H9 (cell line): ENCODE measurements at regions not wholly inside any gene's neighbourhood (a gene's known extent, or its start where the extent isn't known, plus 50 kb on each side); places are given as distances from the start of the nearest gene placed in this dataset.

Source experiments
- DNase-seq: peaks from one replicate; pipeline ENCODE4 v3.0.0-alpha.2; 2017
- H2AFZ ChIP-seq: one replicate; pipeline ENCODE4 v1.6.1; 2013; ENCODE audit warnings: mild to moderate bottlenecking, low read length, control low read depth, moderate library complexity
- H2AK5ac ChIP-seq: 2 replicates; pipeline ENCODE4 v1.6.1; 2013; ENCODE audit warnings: low read length, control low read depth, mixed read lengths; ENCODE audit not compliant: insufficient read length
- H2BK120ac ChIP-seq: one replicate; pipeline ENCODE4 v1.6.1; 2013; ENCODE audit warnings: low read depth, mild to moderate bottlenecking, low read length, control low read depth, inconsistent platforms; ENCODE audit not compliant: poor library complexity, severe bottlenecking
- H2BK12ac ChIP-seq: 2 replicates; pipeline ENCODE4 v1.6.1; 2013; ENCODE audit warnings: low read length, control low read depth, mixed read lengths, low read depth; ENCODE audit not compliant: insufficient read length
- H2BK15ac ChIP-seq: 2 replicates; pipeline ENCODE4 v1.6.1; 2013; ENCODE audit warnings: low read depth, low read length, control low read depth
- H2BK20ac ChIP-seq: one replicate; pipeline ENCODE4 v1.6.1; 2013; ENCODE audit warnings: low read depth, mild to moderate bottlenecking, low read length, control low read depth, inconsistent platforms; ENCODE audit not compliant: poor library complexity, severe bottlenecking
- H2BK5ac ChIP-seq: 2 replicates; pipeline ENCODE4 v1.6.1; 2013; ENCODE audit warnings: low read length, control low read depth, mixed read lengths; ENCODE audit not compliant: insufficient read length
- H3K14ac ChIP-seq: 2 replicates; pipeline ENCODE4 v1.6.1; 2013; ENCODE audit warnings: low read length, control low read depth; ENCODE audit not compliant: insufficient read depth
- H3K18ac ChIP-seq: 2 replicates; pipeline ENCODE4 v1.6.1; 2013; ENCODE audit warnings: low read depth, mild to moderate bottlenecking, mixed read lengths, low read length, control low read depth; ENCODE audit not compliant: insufficient read length
- H3K23ac ChIP-seq: 2 replicates; pipeline ENCODE4 v1.6.1; 2013; ENCODE audit warnings: low read length, control low read depth, mixed read lengths, low read depth; ENCODE audit not compliant: insufficient read length
- H3K23me2 ChIP-seq: 2 replicates; pipeline ENCODE4 v1.6.1; 2013; ENCODE audit warnings: low read depth, mild to moderate bottlenecking, mixed read lengths, low read length, control low read depth; ENCODE audit not compliant: insufficient read length, poor library complexity, severe bottlenecking
- H3K27ac ChIP-seq: 2 replicates; pipeline ENCODE4 v1.5.1; 2013; ENCODE audit warnings: low read length, control low read depth, mixed read lengths, low read depth; ENCODE audit not compliant: insufficient read length
- H3K27me3 ChIP-seq: 2 replicates; pipeline ENCODE4 v1.6.1; 2013; ENCODE audit warnings: low read length, control low read depth, inconsistent platforms; ENCODE audit not compliant: insufficient read depth
- H3K4ac ChIP-seq: 2 replicates; pipeline ENCODE4 v1.6.1; 2013; ENCODE audit warnings: low read depth, mild to moderate bottlenecking, control low read depth, inconsistent platforms, low read length, moderate library complexity
- H3K4me1 ChIP-seq: 2 replicates; pipeline ENCODE4 v1.6.1; 2013; ENCODE audit warnings: low read length, control low read depth, inconsistent platforms; ENCODE audit not compliant: insufficient read depth
- H3K4me2 ChIP-seq: 2 replicates; pipeline ENCODE4 v1.6.1; 2013; ENCODE audit warnings: low read length, control low read depth, mixed read lengths; ENCODE audit not compliant: insufficient read length, insufficient read depth
- H3K56ac ChIP-seq: 2 replicates; pipeline ENCODE4 v1.6.1; 2013; ENCODE audit warnings: low read depth, mild to moderate bottlenecking, mixed read lengths, low read length, control low read depth; ENCODE audit not compliant: insufficient read length
- H3K79me1 ChIP-seq: 2 replicates; pipeline ENCODE4 v1.6.1; 2013; ENCODE audit warnings: low read depth, mild to moderate bottlenecking, moderate library complexity, low read length, control low read depth, inconsistent platforms; ENCODE audit not compliant: insufficient read depth, poor library complexity, severe bottlenecking
- H3K79me2 ChIP-seq: 2 replicates; pipeline ENCODE4 v1.6.1; 2013; ENCODE audit warnings: low read length, control low read depth, inconsistent platforms; ENCODE audit not compliant: insufficient read depth
- H3K9ac ChIP-seq: 2 replicates; pipeline ENCODE4 v1.6.1; 2013; ENCODE audit warnings: low read length, control low read depth, mixed read lengths; ENCODE audit not compliant: insufficient read length; ENCODE audit errors: extremely low read depth
- H3K9me3 ChIP-seq: one replicate; pipeline ENCODE4 v1.6.1; 2013; ENCODE audit warnings: low read depth, low read length, inconsistent platforms; ENCODE audit not compliant: control insufficient read depth
- H3T11ph ChIP-seq: one replicate; pipeline ENCODE4 v1.6.1; 2013; ENCODE audit warnings: mild to moderate bottlenecking, low read length, control low read depth, inconsistent platforms
- H4K20me1 ChIP-seq: one replicate; pipeline ENCODE4 v1.6.1; 2013; ENCODE audit not compliant: control insufficient read depth, insufficient read length, insufficient read depth
- H4K5ac ChIP-seq: 2 replicates; pipeline ENCODE4 v1.6.1; 2013; ENCODE audit warnings: low read depth, mild to moderate bottlenecking, mixed read lengths, low read length, control low read depth; ENCODE audit not compliant: insufficient read length
- H4K8ac ChIP-seq: replicated peaks from 2 replicates; pipeline ENCODE4 v1.6.1; 2013; ENCODE audit warnings: low read length, control low read depth, mixed read lengths, low read depth; ENCODE audit not compliant: insufficient read length
- H4K91ac ChIP-seq: 2 replicates; pipeline ENCODE4 v1.6.1; 2013; ENCODE audit warnings: low read depth, mild to moderate bottlenecking, moderate library complexity, mixed read lengths, low read length, control low read depth; ENCODE audit not compliant: insufficient read length
- H3K27ac Mint-ChIP-seq, 3 experiments: 2 replicates in 2 of 3; 3 replicates in 1 of 3; pipeline ENCODE4 v1.8.0; 2020 to 2021; ENCODE audit warnings: mixed read lengths in 3 of 3, mild to moderate bottlenecking in 1 of 3, moderate library complexity in 1 of 3
- H3K27me3 Mint-ChIP-seq: 2 replicates; pipeline ENCODE4 v1.8.0; 2021; ENCODE audit warnings: low read depth, mild to moderate bottlenecking, moderate library complexity, mixed read lengths
- H3K36me3 Mint-ChIP-seq, 3 experiments: 2 replicates in 2 of 3; 3 replicates in 1 of 3; pipeline ENCODE4 v1.8.0; 2020 to 2021; ENCODE audit warnings: low read depth in 3 of 3, mixed read lengths in 3 of 3; ENCODE audit not compliant: insufficient read depth in 1 of 3
- H3K4me1 Mint-ChIP-seq, 2 experiments: 2 replicates each; pipeline ENCODE4 v1.8.0; 2020; ENCODE audit warnings: mixed read lengths in 2 of 2
- H3K4me3 Mint-ChIP-seq, 2 experiments: 2 replicates in 1 of 2; 3 replicates in 1 of 2; pipeline ENCODE4 v1.8.0; 2020 to 2021; ENCODE audit warnings: mild to moderate bottlenecking in 2 of 2, mixed read lengths in 2 of 2, moderate library complexity in 1 of 2
- H3K9me3 Mint-ChIP-seq, 2 experiments: 2 replicates in 1 of 2; 3 replicates in 1 of 2; pipeline ENCODE4 v1.8.0; 2020; ENCODE audit warnings: mild to moderate bottlenecking in 2 of 2, mixed read lengths in 2 of 2, moderate library complexity in 1 of 2
- WGBS: extraction: QIAGEN DNeasy Blood & Tissue Kit; methylation state at CpG from one replicate; pipeline ENCODE4 v1.1.7; 2013; ENCODE audit warnings: missing lambda C conversion rate, low lambda C conversion rate, mixed read lengths; ENCODE audit not compliant: insufficient read length; ENCODE audit errors: extremely low coverage; 5-methylcytosine and 5-hydroxymethylcytosine counted together
- TF ChIP-seq, protein P1 (sequence below): fragments of 200-600 bp; sonication (generic); conservative IDR thresholded peaks from 3 replicates; pipeline ENCODE4 v1.8.0; 2021; ENCODE audit warnings: antibody characterized with exemption, mild to moderate bottlenecking

DNA sequence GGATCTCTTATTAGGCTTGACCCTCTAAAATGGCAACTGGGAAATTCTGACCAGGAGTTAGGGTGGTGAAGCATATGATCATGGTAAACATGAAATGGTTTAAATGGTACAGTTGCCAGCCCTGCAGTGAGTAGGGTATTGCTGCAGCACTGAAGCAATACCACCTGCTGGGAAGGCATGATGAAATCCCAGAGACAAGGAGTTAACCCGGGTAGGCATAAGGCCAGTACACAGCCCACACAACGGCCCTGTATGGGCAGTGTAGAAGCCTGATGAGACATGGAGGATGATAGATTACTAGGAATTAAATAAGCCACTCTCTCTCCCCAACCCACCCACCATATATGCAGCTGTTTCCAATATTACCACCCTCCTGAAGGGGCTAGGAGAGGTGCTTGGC lies 197.4 kb upstream of the MOCS1 start:
- no CpG with 5 or more reads among the region's 2 CpGs for WGBS
- no peak overlapping the region for H2AK5ac ChIP-seq
- no peak for DNase-seq
- H2AFZ ChIP-seq, result no peak overlapping the region
- H3K18ac ChIP-seq, result no peak overlapping the region
- Mint-ChIP-seq H3K9me3 (no peaks in the 10 kb centered on the region; a peak in 1 of 5 replicates), H3K27ac (no peak overlapping the region), H3K4me1 (no peaks in the 10 kb centered on the region), H3K36me3 (peaks cover 0 to 2% (median 0%) of the 10 kb centered on the region in 3 experiments; a peak in 2 of 7 replicates), H3K4me3 (no peak overlapping the region), H3K27me3 (peaks cover 2% of the 10 kb centered on the region; the same call in 1 of the 2 replicates)
- no peaks in the 10 kb centered on the region for H3K79me1 ChIP-seq
- H2BK15ac ChIP-seq, result no peak overlapping the region
- no peak overlapping the region for H3K23ac ChIP-seq
- H4K8ac ChIP-seq, result no peak overlapping the region
- no peak overlapping the region for H3K9ac ChIP-seq
- no peaks in the 10 kb centered on the region for H4K20me1 ChIP-seq
- H2BK12ac ChIP-seq, result no peak overlapping the region
- no peak overlapping the region for H3K4me2 ChIP-seq
- no peaks in the 10 kb centered on the region for H3K27me3 ChIP-seq
- no peaks in the 10 kb centered on the region for H3K79me2 ChIP-seq
- no peak overlapping the region for H3T11ph ChIP-seq
- no peak overlapping the region for H3K14ac ChIP-seq
- no peaks in the 10 kb centered on the region for H3K23me2 ChIP-seq
- H3K27ac ChIP-seq, result no peak overlapping the region
- H2BK20ac ChIP-seq, result no peak overlapping the region
- H3K9me3 ChIP-seq, result no peaks in the 10 kb centered on the region
- TF ChIP-seq, protein P1, sequence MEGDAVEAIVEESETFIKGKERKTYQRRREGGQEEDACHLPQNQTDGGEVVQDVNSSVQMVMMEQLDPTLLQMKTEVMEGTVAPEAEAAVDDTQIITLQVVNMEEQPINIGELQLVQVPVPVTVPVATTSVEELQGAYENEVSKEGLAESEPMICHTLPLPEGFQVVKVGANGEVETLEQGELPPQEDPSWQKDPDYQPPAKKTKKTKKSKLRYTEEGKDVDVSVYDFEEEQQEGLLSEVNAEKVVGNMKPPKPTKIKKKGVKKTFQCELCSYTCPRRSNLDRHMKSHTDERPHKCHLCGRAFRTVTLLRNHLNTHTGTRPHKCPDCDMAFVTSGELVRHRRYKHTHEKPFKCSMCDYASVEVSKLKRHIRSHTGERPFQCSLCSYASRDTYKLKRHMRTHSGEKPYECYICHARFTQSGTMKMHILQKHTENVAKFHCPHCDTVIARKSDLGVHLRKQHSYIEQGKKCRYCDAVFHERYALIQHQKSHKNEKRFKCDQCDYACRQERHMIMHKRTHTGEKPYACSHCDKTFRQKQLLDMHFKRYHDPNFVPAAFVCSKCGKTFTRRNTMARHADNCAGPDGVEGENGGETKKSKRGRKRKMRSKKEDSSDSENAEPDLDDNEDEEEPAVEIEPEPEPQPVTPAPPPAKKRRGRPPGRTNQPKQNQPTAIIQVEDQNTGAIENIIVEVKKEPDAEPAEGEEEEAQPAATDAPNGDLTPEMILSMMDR, result no peak
- H2BK5ac ChIP-seq, result no peak overlapping the region
- no peak overlapping the region for H4K5ac ChIP-seq
- H3K4me1 ChIP-seq, result no peaks in the 10 kb centered on the region
- H4K91ac ChIP-seq, result no peak overlapping the region
- H2BK120ac ChIP-seq, result no peak overlapping the region
- H3K56ac ChIP-seq, result no peak overlapping the region
- H3K4ac ChIP-seq, result no peak overlapping the region
